ENCODE measurements at regions not wholly inside any gene's neighbourhood (a gene's known extent, or its start where the extent isn't known, plus 50 kb on each side); places are given as distances from the start of the nearest gene placed in this dataset.

- no peaks in the 10 kb centered on the region for H3K27me3 ChIP-seq
- H3K36me3 ChIP-seq: no peaks in the 10 kb centered on the region
- no peak overlapping the region for H2AFZ ChIP-seq (replicated peaks)
- H3K79me2 ChIP-seq (ENCODE audit: low read depth): no peaks in the 10 kb centered on the region
- Mint-ChIP-seq H3K4me3 (no peak overlapping the region), H3K27ac (peak overlapping the region; percentile 32), H3K9me3 (no peaks in the 10 kb centered on the region), H3K36me3 (no peaks in the 10 kb centered on the region), H3K27me3 (ENCODE audit: insufficient read depth, low read depth) (no peaks in the 10 kb centered on the region), H3K4me1 (peaks cover 63% of the 10 kb centered on the region)
- TF ChIP-seq EZH2 (IDR thresholded peaks at IDR 0.05): no peak
- no peak for TF ChIP-seq EZH2phosphoT487 (IDR thresholded peaks at IDR 0.05)
- peaks cover 23% of the 10 kb centered on the region for H3K4me1 ChIP-seq
- H3K4me2 ChIP-seq: no peak overlapping the region
- H3K9me3 ChIP-seq (ENCODE audit: low read depth): no peaks in the 10 kb centered on the region
- no peaks in the 10 kb centered on the region for H4K20me1 ChIP-seq (ENCODE audit: low read depth)
- no peak overlapping the region for H3K4me3 ChIP-seq
- no peak for DNase-seq (ENCODE audit: low spot score)
- H3F3A ChIP-seq (ENCODE audit: low read depth): peaks cover 3% of the 10 kb centered on the region
- H3K9ac ChIP-seq: no peak overlapping the region
- H3K27ac ChIP-seq: no peak overlapping the region
These were observed 188.2 kb downstream of the OMA1 start for GRCh38 chr1:58358346-58358745.

- no peak overlapping the region for H3K4me2 ChIP-seq
- H3K4me1 ChIP-seq: peaks cover 16% of the 10 kb centered on the region
- no peaks in the 10 kb centered on the region for H3K27me3 Mint-ChIP-seq (ENCODE audit: insufficient read depth, low read depth)
- peak overlapping the region; percentile 9 for H3K27ac Mint-ChIP-seq
- H3K27ac ChIP-seq: no peak overlapping the region
- no peak overlapping the region for H3K4me3 ChIP-seq
- no peaks in the 10 kb centered on the region for H3K27me3 ChIP-seq
- no peaks in the 10 kb centered on the region for H3K36me3 Mint-ChIP-seq
- no peaks in the 10 kb centered on the region for H3F3A ChIP-seq (ENCODE audit: low read depth)
- H3K9me3 ChIP-seq (ENCODE audit: low read depth): no peaks in the 10 kb centered on the region
- H3K4me3 Mint-ChIP-seq: no peak overlapping the region
- no peaks in the 10 kb centered on the region for H3K36me3 ChIP-seq
- no peaks in the 10 kb centered on the region for H4K20me1 ChIP-seq (ENCODE audit: low read depth)
- no peak for TF ChIP-seq EZH2phosphoT487 (IDR thresholded peaks at IDR 0.05)
- no peak for TF ChIP-seq CTCF (IDR thresholded peaks at IDR 0.05)
- no peak for TF ChIP-seq EZH2 (IDR thresholded peaks at IDR 0.05)
- no peak for DNase-seq (ENCODE audit: low spot score)
- H2AFZ ChIP-seq (replicated peaks): no peak overlapping the region
- peaks cover 3% of the 10 kb centered on the region for H3K9me3 Mint-ChIP-seq
- no peaks in the 10 kb centered on the region for H3K79me2 ChIP-seq (ENCODE audit: low read depth)
- H3K9ac ChIP-seq: no peak overlapping the region
- H3K4me1 Mint-ChIP-seq: peaks cover 46% of the 10 kb centered on the region
These were observed 190.1 kb downstream of the OMA1 start for GRCh38 chr1:58356402-58356801.

GRCh38 chr1:58353168-58353567 lies 193.4 kb downstream of the OMA1 start:
- Histone ChIP-seq H2AFZ (replicated peaks) (no peak overlapping the region), H3K4me3 (no peak overlapping the region), H3K4me2 (no peak overlapping the region), H3K27ac (no peak overlapping the region), H3K79me2 (ENCODE audit: low read depth) (no peaks in the 10 kb centered on the region), H4K20me1 (ENCODE audit: low read depth) (no peaks in the 10 kb centered on the region), H3K27me3 (no peaks in the 10 kb centered on the region), H3K4me1 (peaks cover 22% of the 10 kb centered on the region), H3F3A (ENCODE audit: low read depth) (peaks cover 7% of the 10 kb centered on the region), H3K9ac (no peak overlapping the region), H3K36me3 (no peaks in the 10 kb centered on the region), H3K9me3 (ENCODE audit: low read depth) (peaks cover 9% of the 10 kb centered on the region)
- Mint-ChIP-seq H3K9me3 (peaks cover 15% of the 10 kb centered on the region), H3K27me3 (ENCODE audit: insufficient read depth, low read depth) (peaks cover 10% of the 10 kb centered on the region), H3K27ac (no peak overlapping the region), H3K4me3 (no peak overlapping the region), H3K4me1 (peaks cover 42% of the 10 kb centered on the region), H3K36me3 (no peaks in the 10 kb centered on the region)
- no peak for DNase-seq (ENCODE audit: low spot score)
- no peak for TF ChIP-seq EZH2phosphoT487 (IDR thresholded peaks at IDR 0.05)
- no peak for TF ChIP-seq CTCF (IDR thresholded peaks at IDR 0.05)
- TF ChIP-seq EZH2 (IDR thresholded peaks at IDR 0.05): no peak

GRCh38 chr1:58352476-58353092 lies 193.9 kb downstream of the OMA1 start:
- Mint-ChIP-seq H3K4me3 (no peak overlapping the region), H3K27me3 (ENCODE audit: insufficient read depth, low read depth) (peaks cover 10% of the 10 kb centered on the region), H3K4me1 (peaks cover 42% of the 10 kb centered on the region), H3K27ac (no peak overlapping the region), H3K9me3 (peaks cover 15% of the 10 kb centered on the region), H3K36me3 (no peaks in the 10 kb centered on the region)
- DNase-seq (ENCODE audit: low spot score): no peak
- H3K27me3 ChIP-seq: no peaks in the 10 kb centered on the region
- no peak overlapping the region for H2AFZ ChIP-seq (replicated peaks)
- peaks cover 9% of the 10 kb centered on the region for H3K9me3 ChIP-seq (ENCODE audit: low read depth)
- H3K4me2 ChIP-seq: no peak overlapping the region
- H3K4me3 ChIP-seq: no peak overlapping the region
- H3K79me2 ChIP-seq (ENCODE audit: low read depth): no peaks in the 10 kb centered on the region
- H3K36me3 ChIP-seq: no peaks in the 10 kb centered on the region
- no peak overlapping the region for H3K27ac ChIP-seq
- H4K20me1 ChIP-seq (ENCODE audit: low read depth): no peaks in the 10 kb centered on the region
- H3K4me1 ChIP-seq: peaks cover 20% of the 10 kb centered on the region
- no peak overlapping the region for H3K9ac ChIP-seq
- peaks cover 7% of the 10 kb centered on the region for H3F3A ChIP-seq (ENCODE audit: low read depth)
- no peak for TF ChIP-seq EZH2 (IDR thresholded peaks at IDR 0.05)
- TF ChIP-seq CTCF (IDR thresholded peaks at IDR 0.05): peak; percentile 12

Measured in neural progenitor cell (in vitro differentiated cells).